Neural cell (in vitro differentiated cells): ENCODE measurements at regions not wholly inside any gene's neighbourhood (a gene's known extent, or its start where the extent isn't known, plus 50 kb on each side); places are given as distances from the start of the nearest gene placed in this dataset.

Experiments
- H2AFZ ChIP-seq: fragments of 200-600, 300-800 bp; sonication (generic), shearing (Covaris generic); 2 replicates; pipeline ENCODE4 v1.6.0; 2014; ENCODE audit warnings: low read depth, mild to moderate bottlenecking, antibody characterized with exemption, low read length, moderate library complexity
- H3F3A ChIP-seq: fragments of 200-600 bp; shearing (Covaris generic); 2 replicates; pipeline ENCODE4 v1.6.1; 2016; ENCODE audit warnings: mild to moderate bottlenecking, moderate library complexity, mixed read lengths, antibody characterized with exemption, low read length; ENCODE audit not compliant: insufficient read depth, poor library complexity, severe bottlenecking
- H3K27ac ChIP-seq: fragments of 200-600, 300-800 bp; sonication (generic), shearing (Covaris generic); 2 replicates; pipeline ENCODE4 v1.5.1; 2014; ENCODE audit warnings: mild to moderate bottlenecking, low read length, moderate library complexity
- H3K27me3 ChIP-seq: fragments of 300-800, 200-600 bp; sonication (generic), shearing (Covaris generic); 2 replicates; pipeline ENCODE4 v1.6.0; 2014; ENCODE audit warnings: mild to moderate bottlenecking, low read depth, low read length, moderate library complexity; ENCODE audit not compliant: insufficient read depth
- H3K36me3 ChIP-seq: fragments of 300-800, 200-600 bp; sonication (generic), shearing (Covaris generic); 2 replicates; pipeline ENCODE4 v1.5.1; 2014; ENCODE audit warnings: mild to moderate bottlenecking, antibody characterized with exemption, low read length, moderate library complexity; ENCODE audit not compliant: insufficient read depth
- H3K4me2 ChIP-seq: fragments of 300-800, 200-600 bp; sonication (generic), shearing (Covaris generic); 2 replicates; pipeline ENCODE4 v1.6.0; 2014; ENCODE audit warnings: mild to moderate bottlenecking, low read length
- H3K4me3 ChIP-seq: fragments of 300-800, 200-600 bp; sonication (generic), shearing (Covaris generic); 2 replicates; pipeline ENCODE4 v1.5.1; 2014; ENCODE audit warnings: mild to moderate bottlenecking, low read length, moderate library complexity
- H3K79me2 ChIP-seq: fragments of 200-600 bp; shearing (Covaris generic); replicated peaks from 2 replicates; pipeline ENCODE4 v1.6.0; 2014; ENCODE audit warnings: mild to moderate bottlenecking, low read length, moderate library complexity; ENCODE audit not compliant: insufficient read depth
- H3K9ac ChIP-seq: fragments of 300-800, 200-600 bp; sonication (generic), shearing (Covaris generic); 2 replicates; pipeline ENCODE4 v1.6.1; 2016; ENCODE audit warnings: mild to moderate bottlenecking, low read length, mixed read lengths
- H3K9me2 ChIP-seq: fragments of 200-600 bp; shearing (Covaris generic); 2 replicates; pipeline ENCODE4 v1.6.1; 2016; ENCODE audit warnings: mild to moderate bottlenecking, low read length, mixed read lengths; ENCODE audit not compliant: insufficient read depth
- H3K9me3 ChIP-seq: fragments of 200-600, 300-800 bp; sonication (generic), shearing (Covaris generic); 2 replicates; pipeline ENCODE4 v1.6.1; 2016; ENCODE audit warnings: mild to moderate bottlenecking, mixed run types, low read length, moderate library complexity, mixed read lengths
- H4K20me1 ChIP-seq: fragments of 200-600 bp; shearing (Covaris generic); 2 replicates; pipeline ENCODE4 v1.6.1; 2016; ENCODE audit warnings: mild to moderate bottlenecking, mixed run types; ENCODE audit not compliant: insufficient read depth
- EP300 ChIP-seq: fragments of 450-650 bp; conservative IDR thresholded peaks from 2 replicates; pipeline ENCODE4 v1.6.1; 2014; ENCODE audit warnings: antibody characterized with exemption, mild to moderate bottlenecking, moderate library complexity; ENCODE audit not compliant: poor library complexity, severe bottlenecking
- EZH2 ChIP-seq: fragments of 200-600, 300-800 bp; shearing (Covaris generic), sonication (generic); IDR thresholded peaks from 2 replicates; pipeline ENCODE4 v1.6.1; 2014; ENCODE audit warnings: antibody characterized with exemption, low read length, borderline replicate concordance, mild to moderate bottlenecking; ENCODE audit not compliant: insufficient read depth, poor library complexity, severe bottlenecking
- MXI1 ChIP-seq: fragments of 450-650 bp; conservative IDR thresholded peaks from 2 replicates; pipeline ENCODE4 v1.6.1; 2014; ENCODE audit warnings: antibody characterized with exemption, mild to moderate bottlenecking; ENCODE audit not compliant: poor library complexity, severe bottlenecking
- POLR2AphosphoS5 ChIP-seq: IDR thresholded peaks from 2 replicates; pipeline ENCODE4 v1.6.1; 2012
- RAD21 ChIP-seq: fragments of 450-650 bp; conservative IDR thresholded peaks from 2 replicates; pipeline ENCODE4 v1.6.1; 2014; ENCODE audit warnings: antibody characterized with exemption, mild to moderate bottlenecking, moderate library complexity
- SMC3 ChIP-seq: fragments of 450-650 bp; conservative IDR thresholded peaks from 2 replicates; pipeline ENCODE4 v1.6.1; 2014; ENCODE audit warnings: antibody characterized with exemption, mild to moderate bottlenecking, moderate library complexity; ENCODE audit not compliant: poor library complexity
- TAF1 ChIP-seq: IDR thresholded peaks from 2 replicates; pipeline ENCODE4 v1.6.1; 2012; ENCODE audit warnings: low read depth
- TF ChIP-seq, protein P1 (sequence below): IDR thresholded peaks from 2 replicates; pipeline ENCODE4 v1.6.1; 2012; ENCODE audit warnings: borderline replicate concordance
- TF ChIP-seq, protein P2 (sequence below): fragments of 450-650 bp; IDR thresholded peaks from 2 replicates; pipeline ENCODE4 v1.5.1; 2014; ENCODE audit warnings: antibody characterized with exemption, mild to moderate bottlenecking, moderate library complexity; ENCODE audit not compliant: poor library complexity, severe bottlenecking

GRCh38 chr1:219313961-219314360 lies 140.3 kb downstream of the LYPLAL1 start:
- no peaks in the 10 kb centered on the region for H3K36me3 ChIP-seq
- H2AFZ ChIP-seq: no peak overlapping the region
- H3K9me3 ChIP-seq: no peaks in the 10 kb centered on the region
- H3K27ac ChIP-seq: no peak overlapping the region
- H3K9ac ChIP-seq: no peak overlapping the region
- TF ChIP-seq MXI1: no peak
- TF ChIP-seq TAF1: no peak
- no peak for TF ChIP-seq RAD21
- TF ChIP-seq POLR2AphosphoS5: no peak
- TF ChIP-seq EZH2: no peak
- TF ChIP-seq EP300: no peak
- H4K20me1 ChIP-seq: no peaks in the 10 kb centered on the region
- H3K27me3 ChIP-seq: no peaks in the 10 kb centered on the region
- H3K79me2 ChIP-seq: no peaks in the 10 kb centered on the region
- no peaks in the 10 kb centered on the region for H3K9me2 ChIP-seq
- H3F3A ChIP-seq: no peaks in the 10 kb centered on the region
- no peak overlapping the region for H3K4me3 ChIP-seq
- H3K4me2 ChIP-seq: no peak overlapping the region

DNA sequence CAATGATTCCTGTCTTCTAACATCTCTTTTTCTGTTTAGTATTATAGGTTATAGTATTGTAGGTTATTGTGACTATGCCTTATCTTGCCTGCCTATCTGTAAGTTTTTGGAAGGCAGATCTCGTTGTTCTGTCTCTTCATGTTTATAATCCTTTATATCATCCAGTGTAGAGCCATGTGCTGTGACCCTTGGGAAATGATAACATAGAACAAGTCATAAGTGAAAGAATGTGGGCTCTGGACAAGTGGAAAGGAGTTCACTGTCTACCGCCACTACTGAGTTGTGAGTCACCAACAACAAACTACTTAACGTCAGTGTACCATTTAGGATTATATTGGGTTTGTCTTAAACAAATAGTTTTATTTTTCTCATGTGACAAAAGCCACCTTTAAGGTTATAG lies 139.3 kb downstream of the LYPLAL1 start:
- no peaks in the 10 kb centered on the region for H3K9me3 ChIP-seq
- H3K4me2 ChIP-seq: no peak overlapping the region
- H2AFZ ChIP-seq: no peak overlapping the region
- H3K9me2 ChIP-seq: no peaks in the 10 kb centered on the region
- TF ChIP-seq POLR2AphosphoS5 (no peak), EZH2 (no peak), MXI1 (no peak), RAD21 (no peak), SMC3 (no peak), EP300 (no peak), TAF1 (no peak)
- TF ChIP-seq, protein P1, sequence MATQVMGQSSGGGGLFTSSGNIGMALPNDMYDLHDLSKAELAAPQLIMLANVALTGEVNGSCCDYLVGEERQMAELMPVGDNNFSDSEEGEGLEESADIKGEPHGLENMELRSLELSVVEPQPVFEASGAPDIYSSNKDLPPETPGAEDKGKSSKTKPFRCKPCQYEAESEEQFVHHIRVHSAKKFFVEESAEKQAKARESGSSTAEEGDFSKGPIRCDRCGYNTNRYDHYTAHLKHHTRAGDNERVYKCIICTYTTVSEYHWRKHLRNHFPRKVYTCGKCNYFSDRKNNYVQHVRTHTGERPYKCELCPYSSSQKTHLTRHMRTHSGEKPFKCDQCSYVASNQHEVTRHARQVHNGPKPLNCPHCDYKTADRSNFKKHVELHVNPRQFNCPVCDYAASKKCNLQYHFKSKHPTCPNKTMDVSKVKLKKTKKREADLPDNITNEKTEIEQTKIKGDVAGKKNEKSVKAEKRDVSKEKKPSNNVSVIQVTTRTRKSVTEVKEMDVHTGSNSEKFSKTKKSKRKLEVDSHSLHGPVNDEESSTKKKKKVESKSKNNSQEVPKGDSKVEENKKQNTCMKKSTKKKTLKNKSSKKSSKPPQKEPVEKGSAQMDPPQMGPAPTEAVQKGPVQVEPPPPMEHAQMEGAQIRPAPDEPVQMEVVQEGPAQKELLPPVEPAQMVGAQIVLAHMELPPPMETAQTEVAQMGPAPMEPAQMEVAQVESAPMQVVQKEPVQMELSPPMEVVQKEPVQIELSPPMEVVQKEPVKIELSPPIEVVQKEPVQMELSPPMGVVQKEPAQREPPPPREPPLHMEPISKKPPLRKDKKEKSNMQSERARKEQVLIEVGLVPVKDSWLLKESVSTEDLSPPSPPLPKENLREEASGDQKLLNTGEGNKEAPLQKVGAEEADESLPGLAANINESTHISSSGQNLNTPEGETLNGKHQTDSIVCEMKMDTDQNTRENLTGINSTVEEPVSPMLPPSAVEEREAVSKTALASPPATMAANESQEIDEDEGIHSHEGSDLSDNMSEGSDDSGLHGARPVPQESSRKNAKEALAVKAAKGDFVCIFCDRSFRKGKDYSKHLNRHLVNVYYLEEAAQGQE: no peak
- TF ChIP-seq, protein P2, sequence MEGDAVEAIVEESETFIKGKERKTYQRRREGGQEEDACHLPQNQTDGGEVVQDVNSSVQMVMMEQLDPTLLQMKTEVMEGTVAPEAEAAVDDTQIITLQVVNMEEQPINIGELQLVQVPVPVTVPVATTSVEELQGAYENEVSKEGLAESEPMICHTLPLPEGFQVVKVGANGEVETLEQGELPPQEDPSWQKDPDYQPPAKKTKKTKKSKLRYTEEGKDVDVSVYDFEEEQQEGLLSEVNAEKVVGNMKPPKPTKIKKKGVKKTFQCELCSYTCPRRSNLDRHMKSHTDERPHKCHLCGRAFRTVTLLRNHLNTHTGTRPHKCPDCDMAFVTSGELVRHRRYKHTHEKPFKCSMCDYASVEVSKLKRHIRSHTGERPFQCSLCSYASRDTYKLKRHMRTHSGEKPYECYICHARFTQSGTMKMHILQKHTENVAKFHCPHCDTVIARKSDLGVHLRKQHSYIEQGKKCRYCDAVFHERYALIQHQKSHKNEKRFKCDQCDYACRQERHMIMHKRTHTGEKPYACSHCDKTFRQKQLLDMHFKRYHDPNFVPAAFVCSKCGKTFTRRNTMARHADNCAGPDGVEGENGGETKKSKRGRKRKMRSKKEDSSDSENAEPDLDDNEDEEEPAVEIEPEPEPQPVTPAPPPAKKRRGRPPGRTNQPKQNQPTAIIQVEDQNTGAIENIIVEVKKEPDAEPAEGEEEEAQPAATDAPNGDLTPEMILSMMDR: no peak
- H4K20me1 ChIP-seq: no peaks in the 10 kb centered on the region
- H3K9ac ChIP-seq: no peak overlapping the region
- no peaks in the 10 kb centered on the region for H3K27me3 ChIP-seq
- no peaks in the 10 kb centered on the region for H3F3A ChIP-seq
- no peak overlapping the region for H3K4me3 ChIP-seq
- H3K79me2 ChIP-seq: no peaks in the 10 kb centered on the region
- no peaks in the 10 kb centered on the region for H3K36me3 ChIP-seq
- H3K27ac ChIP-seq: no peak overlapping the region

DNA sequence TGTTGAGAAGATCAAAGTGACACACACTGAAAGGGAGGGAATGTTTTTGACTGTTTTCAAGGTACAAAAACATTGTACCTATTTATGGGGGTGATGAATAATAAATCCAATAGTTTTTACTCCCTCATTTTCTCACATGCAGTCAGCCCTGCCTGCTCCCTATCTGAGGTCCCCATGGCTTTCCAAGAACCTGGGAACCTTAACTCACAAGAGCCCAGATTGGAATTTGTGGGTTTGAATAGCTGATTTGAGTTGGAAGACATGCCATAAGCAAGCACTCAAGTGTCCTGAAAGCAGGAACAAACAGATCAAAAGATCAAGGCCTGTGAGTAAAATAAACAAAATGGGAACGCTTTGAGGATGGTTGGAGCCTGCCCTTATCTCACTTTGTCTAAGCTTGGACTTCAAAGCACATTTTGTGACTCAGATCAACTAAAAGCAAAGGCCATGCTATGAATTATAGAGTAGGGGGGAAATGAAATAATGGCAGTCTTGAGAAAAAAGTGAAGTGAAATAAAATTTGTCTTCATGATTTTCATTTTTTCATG lies 136.6 kb downstream of the LYPLAL1 start:
- Histone ChIP-seq H3K4me3 (no peak overlapping the region), H3K9ac (no peak overlapping the region), H3K79me2 (no peaks in the 10 kb centered on the region), H3K27ac (no peak overlapping the region), H3K4me2 (no peak overlapping the region), H3K36me3 (no peaks in the 10 kb centered on the region), H3K27me3 (no peaks in the 10 kb centered on the region), H4K20me1 (no peaks in the 10 kb centered on the region), H2AFZ (no peak overlapping the region), H3K9me2 (no peaks in the 10 kb centered on the region), H3F3A (no peaks in the 10 kb centered on the region), H3K9me3 (no peaks in the 10 kb centered on the region)
- TF ChIP-seq POLR2AphosphoS5 (no peak), SMC3 (no peak), TAF1 (no peak), EP300 (no peak), EZH2 (no peak), MXI1 (no peak), RAD21 (no peak)
- TF ChIP-seq, protein P2: no peak
- TF ChIP-seq, protein P1: no peak
